ENCODE measurements at regions not wholly inside any gene's neighbourhood (a gene's known extent, or its start where the extent isn't known, plus 50 kb on each side); places are given as distances from the start of the nearest gene placed in this dataset.

GRCh38 chr16:64782484-64782883, 339.4 kb downstream of the CDH11 start:
- TF ChIP-seq POLR2A (IDR thresholded peaks at IDR 0.05), result no peak
- TF ChIP-seq, protein P1, sequence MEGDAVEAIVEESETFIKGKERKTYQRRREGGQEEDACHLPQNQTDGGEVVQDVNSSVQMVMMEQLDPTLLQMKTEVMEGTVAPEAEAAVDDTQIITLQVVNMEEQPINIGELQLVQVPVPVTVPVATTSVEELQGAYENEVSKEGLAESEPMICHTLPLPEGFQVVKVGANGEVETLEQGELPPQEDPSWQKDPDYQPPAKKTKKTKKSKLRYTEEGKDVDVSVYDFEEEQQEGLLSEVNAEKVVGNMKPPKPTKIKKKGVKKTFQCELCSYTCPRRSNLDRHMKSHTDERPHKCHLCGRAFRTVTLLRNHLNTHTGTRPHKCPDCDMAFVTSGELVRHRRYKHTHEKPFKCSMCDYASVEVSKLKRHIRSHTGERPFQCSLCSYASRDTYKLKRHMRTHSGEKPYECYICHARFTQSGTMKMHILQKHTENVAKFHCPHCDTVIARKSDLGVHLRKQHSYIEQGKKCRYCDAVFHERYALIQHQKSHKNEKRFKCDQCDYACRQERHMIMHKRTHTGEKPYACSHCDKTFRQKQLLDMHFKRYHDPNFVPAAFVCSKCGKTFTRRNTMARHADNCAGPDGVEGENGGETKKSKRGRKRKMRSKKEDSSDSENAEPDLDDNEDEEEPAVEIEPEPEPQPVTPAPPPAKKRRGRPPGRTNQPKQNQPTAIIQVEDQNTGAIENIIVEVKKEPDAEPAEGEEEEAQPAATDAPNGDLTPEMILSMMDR (IDR thresholded peaks at IDR 0.05), result no peak
